GM19452 (cell line): ENCODE measurements at regions not wholly inside any gene's neighbourhood (a gene's known extent, or its start where the extent isn't known, plus 50 kb on each side); places are given as distances from the start of the nearest gene placed in this dataset.

Experiments
- ATAC-seq: cut with Tn5 transposase; IDR thresholded peaks from one replicate; pipeline ENCODE4 v1.9.1; 2021; ENCODE audit not compliant: unreplicated experiment

- ATAC-seq: no peak
Measured at GRCh38 chr5:124399426-124399961, 346.9 kb downstream of the ZNF608 start.

DNA sequence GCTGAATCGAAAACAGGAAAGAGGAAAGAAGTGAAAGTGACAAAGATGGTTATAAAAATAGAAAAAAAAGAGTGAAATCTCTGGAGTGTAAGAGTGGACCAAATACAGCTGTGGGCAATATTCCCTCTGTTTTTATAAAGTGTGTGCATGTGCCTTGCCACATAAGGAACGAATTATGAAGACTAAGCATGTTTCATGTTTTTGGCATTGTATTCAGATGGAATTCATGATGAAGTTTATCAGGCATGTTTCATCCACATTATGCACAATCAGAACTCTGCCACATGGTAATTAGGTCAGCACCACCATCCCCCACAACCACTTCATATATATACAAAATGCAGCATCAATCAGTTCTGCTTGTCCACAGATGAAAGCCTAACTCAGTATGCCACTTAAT lies 348.0 kb downstream of the ZNF608 start:
- no peak for ATAC-seq

GRCh38 chr5:124397317-124397716 lies 349.1 kb downstream of the ZNF608 start:
- ATAC-seq: no peak

DNA sequence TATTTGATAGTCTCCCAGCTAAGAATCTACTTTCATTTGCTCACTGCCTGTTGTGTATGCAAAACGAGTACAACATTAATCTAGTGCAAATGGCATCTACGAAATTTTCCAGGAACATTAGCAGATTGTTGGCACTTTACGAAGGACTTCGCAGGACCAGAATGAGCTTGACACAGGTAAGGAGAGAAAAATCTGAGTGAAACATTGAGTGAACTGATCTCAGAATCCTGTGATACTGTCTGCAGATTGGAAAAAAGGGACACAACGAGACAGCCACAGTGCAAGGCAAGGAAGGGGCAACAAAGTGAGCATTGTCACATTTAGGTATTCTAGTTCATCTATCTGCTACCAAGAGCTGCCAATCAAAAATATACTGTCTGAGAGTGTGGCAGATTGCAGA lies 350.5 kb downstream of the ZNF608 start:
- ATAC-seq: no peak

GRCh38 chr5:124395287-124395686 lies 351.2 kb downstream of the ZNF608 start:
- no peak for ATAC-seq

- ATAC-seq: no peak
Measured at GRCh38 chr5:124394700-124395245, 351.7 kb downstream of the ZNF608 start.

DNA sequence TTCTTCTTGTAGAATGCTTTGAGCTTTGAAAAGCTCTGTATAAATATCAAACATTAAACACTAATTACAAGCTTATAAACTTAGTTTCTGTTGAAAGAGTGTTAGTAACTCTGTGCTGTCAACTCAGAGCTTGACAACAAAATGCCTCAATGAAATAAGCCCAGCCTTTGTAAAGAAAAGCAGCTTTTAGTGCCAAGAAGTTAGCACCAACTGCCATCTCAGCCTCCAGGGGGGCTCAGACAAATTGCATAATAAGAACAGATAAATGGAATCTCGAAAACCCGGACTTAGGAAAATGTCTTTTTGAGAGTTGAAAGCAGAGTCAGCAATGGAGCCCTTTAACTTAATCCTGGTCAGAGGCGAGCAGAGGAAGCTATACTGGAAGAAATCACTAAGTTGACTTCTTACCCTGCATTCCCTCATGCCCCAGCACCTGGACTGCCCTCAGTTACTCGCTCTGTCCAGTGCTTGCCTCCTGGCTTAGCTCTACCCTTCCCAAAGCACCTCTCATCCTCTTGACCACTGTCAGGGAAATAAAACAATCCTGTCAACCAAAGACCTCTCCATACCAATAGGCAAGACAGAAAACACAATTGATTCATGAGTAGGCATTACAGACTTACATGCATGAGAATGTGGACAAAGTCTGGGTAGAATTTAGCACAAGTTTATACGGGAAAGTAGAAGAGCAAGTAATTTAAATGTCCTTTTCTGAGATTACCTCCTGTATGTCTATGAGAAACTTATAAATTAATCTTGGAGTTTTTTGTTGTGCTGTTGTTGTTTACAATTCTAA lies 352.7 kb downstream of the ZNF608 start:
- no peak for ATAC-seq

DNA sequence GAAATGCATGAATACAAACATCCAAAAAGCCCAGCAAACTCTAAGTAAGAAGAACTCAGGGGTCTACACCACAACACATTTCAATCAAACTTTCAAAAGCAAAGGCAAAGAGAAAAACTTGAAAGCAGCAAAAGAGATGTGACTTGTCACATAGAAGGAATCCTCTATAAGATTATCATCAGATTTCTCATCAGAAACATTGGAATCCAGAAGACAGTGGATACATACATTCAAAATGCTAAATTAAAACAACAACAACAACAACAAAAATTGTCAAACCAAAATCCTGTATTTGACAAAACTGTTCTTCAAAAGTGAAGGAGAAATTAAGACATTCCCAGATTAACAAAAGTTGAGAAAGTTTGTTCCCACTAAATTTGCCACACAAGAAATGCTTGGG lies 362.7 kb downstream of the ZNF608 start:
- no peak for ATAC-seq

DNA sequence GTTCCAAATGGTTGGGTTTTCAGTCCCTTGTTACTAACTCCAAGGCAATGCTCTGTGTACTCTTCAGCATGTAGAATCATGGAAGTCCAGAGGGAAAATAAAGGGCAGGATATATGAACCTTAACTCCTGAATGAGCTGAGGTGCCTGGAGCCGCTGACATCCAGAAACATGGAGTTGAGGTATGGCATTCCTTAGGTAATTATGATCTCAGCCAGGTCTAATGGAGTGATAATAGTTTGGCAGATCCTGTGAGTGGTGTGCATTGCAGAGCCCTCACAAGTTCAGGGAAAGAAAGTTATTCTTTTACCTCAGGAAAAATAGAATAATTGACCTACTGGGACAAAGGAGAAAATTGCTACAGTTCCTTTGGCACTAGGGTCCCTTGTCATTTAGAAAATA lies 369.1 kb downstream of the ZNF608 start:
- ATAC-seq: no peak

DNA sequence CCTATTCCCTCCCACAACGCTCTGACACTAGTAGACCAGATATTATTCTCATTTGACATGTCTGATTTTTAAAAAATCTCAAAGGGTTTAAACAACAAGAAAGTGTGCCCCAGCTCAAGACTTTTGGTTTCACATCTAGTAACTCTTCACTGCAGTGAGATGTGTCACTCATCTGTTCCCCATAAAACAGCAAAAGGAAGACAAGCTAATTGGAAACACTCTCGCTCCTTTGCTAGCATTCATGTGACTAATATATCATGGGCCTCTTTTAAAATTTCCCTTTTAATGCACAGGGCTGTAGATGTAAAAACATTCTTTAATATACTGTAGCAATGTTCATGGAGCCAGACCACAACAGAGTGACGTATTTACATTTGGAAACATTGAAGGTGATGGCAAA lies 372.6 kb downstream of the ZNF608 start:
- peak; percentile 60 for ATAC-seq

DNA sequence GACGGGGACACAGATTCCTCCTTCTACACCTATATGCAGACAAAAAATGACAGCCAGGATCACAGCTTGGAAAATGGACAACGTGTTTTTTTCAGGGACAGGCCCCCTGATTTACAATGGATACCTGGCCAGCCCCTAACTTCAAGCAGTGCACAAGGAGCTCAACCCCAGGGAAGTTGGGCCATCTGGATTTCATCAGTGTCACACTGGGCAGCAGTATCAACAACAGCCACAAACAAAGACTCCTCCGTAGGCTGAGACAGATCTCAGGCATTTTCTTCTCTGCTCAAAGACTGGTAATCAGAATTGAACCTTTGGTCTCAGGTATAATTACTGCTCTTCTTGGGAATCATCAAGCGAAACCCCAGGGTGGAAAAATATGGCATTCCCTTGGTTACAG lies 374.0 kb downstream of the ZNF608 start:
- ATAC-seq: no peak

DNA sequence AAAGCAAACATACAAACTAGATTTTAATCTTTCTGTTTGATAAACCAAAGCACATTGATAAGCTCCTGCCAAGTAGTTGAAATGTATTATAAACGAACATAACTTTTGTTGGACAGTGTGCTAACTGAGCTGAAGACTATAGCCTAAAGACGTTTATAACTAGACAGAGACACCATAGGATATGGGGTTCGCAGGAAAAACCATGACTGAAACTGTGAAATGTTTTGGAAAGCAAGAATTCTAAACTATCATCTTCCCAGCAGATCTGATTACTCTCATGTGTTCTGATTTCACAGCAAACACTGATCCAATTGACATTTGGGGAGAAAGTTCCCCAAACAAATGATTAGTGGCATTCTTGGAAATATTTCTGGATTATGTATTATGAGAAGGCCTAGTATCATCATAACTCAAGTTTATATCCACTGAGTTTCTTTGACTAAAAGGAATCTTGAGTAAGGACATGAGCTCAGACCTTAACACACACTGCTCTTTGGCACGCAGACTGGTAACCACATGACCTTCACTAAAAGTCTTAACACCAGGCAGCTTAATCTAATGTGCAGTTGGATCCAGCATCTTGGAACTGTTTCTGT lies 375.2 kb downstream of the ZNF608 start:
- ATAC-seq: no peak

- no peak for ATAC-seq
Measured at GRCh38 chr5:124370601-124371000, 375.8 kb downstream of the ZNF608 start.

GRCh38 chr5:124365361-124365801 lies 381.1 kb downstream of the ZNF608 start:
- ATAC-seq: no peak

GRCh38 chr5:124355928-124356327 lies 390.5 kb downstream of the ZNF608 start:
- ATAC-seq: no peak

DNA sequence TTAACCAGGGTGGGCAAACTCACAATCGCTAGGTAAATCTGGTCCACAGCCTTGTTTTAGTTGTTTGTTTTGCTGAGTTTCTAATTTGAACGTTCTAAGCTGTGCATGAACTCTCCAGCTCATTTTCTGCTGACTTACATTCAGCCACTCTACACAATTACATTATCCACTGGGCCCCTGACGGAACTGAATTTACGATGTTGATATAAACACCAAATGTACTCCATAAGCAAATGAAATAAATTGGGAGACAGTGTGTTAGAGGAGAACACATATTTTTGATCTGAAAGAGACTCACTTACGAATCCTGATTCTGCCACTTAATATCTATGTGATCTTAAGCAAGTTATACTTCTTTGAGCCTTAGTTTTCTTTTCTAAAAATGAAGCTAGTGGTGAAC lies 393.4 kb downstream of the ZNF608 start:
- no peak for ATAC-seq

GRCh38 chr5:124352312-124352711 lies 394.1 kb downstream of the ZNF608 start:
- ATAC-seq: no peak

GRCh38 chr5:124349931-124350330 lies 396.5 kb downstream of the ZNF608 start:
- no peak for ATAC-seq

GRCh38 chr5:124343451-124343867 lies 403.0 kb downstream of the ZNF608 start:
- no peak for ATAC-seq

DNA sequence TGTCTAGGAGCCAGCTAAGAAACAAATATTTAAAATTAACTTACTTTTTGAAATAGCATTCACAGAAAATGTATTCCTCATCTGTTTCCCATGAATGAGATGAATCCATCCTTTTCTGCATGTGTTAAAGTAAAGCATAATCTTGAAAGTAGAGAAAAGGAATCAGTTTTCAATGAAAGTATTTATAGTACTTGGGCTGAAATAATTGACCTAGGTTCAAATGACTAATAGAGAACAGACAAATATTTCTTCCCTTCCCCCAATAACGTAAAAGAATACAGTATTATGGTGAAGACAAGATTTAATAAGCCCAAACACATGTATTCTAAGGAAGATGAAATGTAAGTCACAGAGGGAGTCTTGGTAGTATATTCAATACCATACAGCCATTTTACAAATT lies 403.5 kb downstream of the ZNF608 start:
- ATAC-seq: no peak

GRCh38 chr5:124342584-124342983 lies 403.9 kb downstream of the ZNF608 start:
- no peak for ATAC-seq

- ATAC-seq: no peak
Measured at GRCh38 chr5:124342027-124342471, 404.4 kb downstream of the ZNF608 start.
